ENCODE measurements at regions not wholly inside any gene's neighbourhood (a gene's known extent, or its start where the extent isn't known, plus 50 kb on each side); places are given as distances from the start of the nearest gene placed in this dataset.
"Not testable (repeated sequence)": the region's sequence is repeated elsewhere in the genome, so short reads cannot be mapped to it uniquely, and the experiment has no call there.

GRCh38 chr4:32917586-32917985 is 2197.4 kb downstream of the PCDH7 start:
- no peak for ATAC-seq

GRCh38 chr4:32929796-32930699 is 2209.9 kb downstream of the PCDH7 start:
- ATAC-seq, result no peak

GRCh38 chr4:32930700-32931099 is 2210.5 kb downstream of the PCDH7 start:
- no peak for ATAC-seq

- ATAC-seq, result no peak
Measured at GRCh38 chr4:32931475-32931874, 2211.3 kb downstream of the PCDH7 start.

- ATAC-seq, result no peak
Measured at GRCh38 chr4:32932156-32932555, 2212.0 kb downstream of the PCDH7 start.

GRCh38 chr4:32939222-32939621 is 2219.1 kb downstream of the PCDH7 start:
- ATAC-seq, result not testable (repeated sequence)

GRCh38 chr4:32950866-32951265 is 2230.7 kb downstream of the PCDH7 start:
- ATAC-seq, result no peak

- no peak for ATAC-seq
Measured at GRCh38 chr4:32958586-32958985, 2238.4 kb downstream of the PCDH7 start.

GRCh38 chr4:32962100-32962499 is 2241.9 kb downstream of the PCDH7 start:
- ATAC-seq, result no peak

- no peak for ATAC-seq
Measured at GRCh38 chr4:32985256-32985655, 2265.1 kb downstream of the PCDH7 start.

- ATAC-seq, result no peak
Measured at GRCh38 chr4:32986236-32986635, 2266.1 kb downstream of the PCDH7 start.

- no peak for ATAC-seq
Measured at GRCh38 chr4:32987111-32987510, 2266.9 kb downstream of the PCDH7 start.

- ATAC-seq, result no peak
Measured at GRCh38 chr4:32988165-32988811, 2268.1 kb downstream of the PCDH7 start.

- ATAC-seq, result no peak
Measured at GRCh38 chr4:32991663-32992062, 2271.5 kb downstream of the PCDH7 start.

- ATAC-seq, result no peak
Measured at GRCh38 chr4:32994981-32995881, 2275.1 kb downstream of the PCDH7 start.

- ATAC-seq, result no peak
Measured at GRCh38 chr4:33013282-33013681, 2293.1 kb downstream of the PCDH7 start.

- no peak for ATAC-seq
Measured at GRCh38 chr4:33025236-33025635, 2305.1 kb downstream of the PCDH7 start.

GRCh38 chr4:33029976-33030375 is 2309.8 kb downstream of the PCDH7 start:
- no peak for ATAC-seq

GRCh38 chr4:33031328-33031727 is 2311.2 kb downstream of the PCDH7 start:
- no peak for ATAC-seq

- no peak for ATAC-seq
Measured at GRCh38 chr4:33037464-33037863, 2317.3 kb downstream of the PCDH7 start.

- no peak for ATAC-seq
Measured at GRCh38 chr4:33045334-33045733, 2325.2 kb downstream of the PCDH7 start.

GRCh38 chr4:33052241-33052640 is 2332.1 kb downstream of the PCDH7 start:
- ATAC-seq, result no peak

GRCh38 chr4:33054161-33054560 is 2334.0 kb downstream of the PCDH7 start:
- no peak for ATAC-seq

Data from esophagus mucosa (tissue), 1 donor.